ENCODE measurements at regions not wholly inside any gene's neighbourhood (a gene's known extent, or its start where the extent isn't known, plus 50 kb on each side); places are given as distances from the start of the nearest gene placed in this dataset.

GRCh38 chr7:156496865-156497264 lies 143.7 kb upstream of the RNF32 start:
- TF ChIP-seq CTCF (IDR thresholded peaks at IDR 0.05 in 4 of 5, conservative IDR thresholded peaks at IDR 0.05 in 1 of 5): no peak
- no peak for TF ChIP-seq POLR2A (IDR thresholded peaks at IDR 0.05)

All from gastrocnemius medialis (tissue), 4 donors.